ENCODE measurements at regions not wholly inside any gene's neighbourhood (a gene's known extent, or its start where the extent isn't known, plus 50 kb on each side); places are given as distances from the start of the nearest gene placed in this dataset.

GRCh38 chr1:222416001-222416791 is 131.7 kb downstream of the HHIPL2 start:
- Histone ChIP-seq H3K9ac (ENCODE audit: low read length) (no peak overlapping the region), H3K4me3 (replicated peaks in 1 of 2; ENCODE audit: low read depth in 1 of 2, low read length in 2 of 2) (no peak overlapping the region), H3K27me3 (ENCODE audit: insufficient read depth, low read length) (peaks cover 7% of the 10 kb centered on the region; the same call in 1 of the 2 replicates), H4K20me1 (ENCODE audit: insufficient read depth) (no peaks in the 10 kb centered on the region), H3K4me1 (ENCODE audit: control insufficient read depth in 1 of 2, insufficient read depth in 2 of 2, low read length in 2 of 2) (no peaks in the 10 kb centered on the region), H3K79me2 (ENCODE audit: insufficient read depth, low read length) (no peaks in the 10 kb centered on the region), H3K9me2 (ENCODE audit: insufficient read depth) (no peaks in the 10 kb centered on the region), H3K36me3 (ENCODE audit: control insufficient read depth in 1 of 2, insufficient read depth in 2 of 2, low read length in 2 of 2) (no peaks in the 10 kb centered on the region), H3K27ac (ENCODE audit: low read depth, low read length) (no peak overlapping the region), H3K9me3 (ENCODE audit: control insufficient read depth in 1 of 2, insufficient read depth in 1 of 2, low read depth in 1 of 2, low read length in 2 of 2) (no peaks in the 10 kb centered on the region), H2AFZ (ENCODE audit: low read depth, low read length, poor library complexity, severe bottlenecking) (no peak overlapping the region), H3K4me2 (ENCODE audit: low read length) (no peak overlapping the region)
- BruUV-seq (replicated peaks), result no TSS peak
- CTCF ChIA-PET, result no interaction called here
- intact Hi-C loops (cut with micrococcal nuclease), result no loop called here
- no peak for ATAC-seq
- TF ChIP-seq CBX3 (IDR thresholded peaks at IDR 0.05; ENCODE audit: low read depth), result no peak
- no peak for TF ChIP-seq ATF3 (IDR thresholded peaks at IDR 0.05)
- RAD21 ChIA-PET (ENCODE audit: low non-redundant PET in 1 of 2, low total read pairs in 2 of 2, uncharacterized antibody in 2 of 2, unreplicated experiment in 2 of 2), result no interaction called here
- DNase-seq (ENCODE audit: low read depth, low spot score), result no peak
- POLR2A ChIA-PET, result no interaction called here

GRCh38 chr1:222415441-222415840 is 132.5 kb downstream of the HHIPL2 start:
- Histone ChIP-seq H4K20me1 (ENCODE audit: insufficient read depth) (no peaks in the 10 kb centered on the region), H3K27me3 (ENCODE audit: insufficient read depth, low read length) (peaks cover 7% of the 10 kb centered on the region; the same call in 1 of the 2 replicates), H3K36me3 (ENCODE audit: control insufficient read depth in 1 of 2, insufficient read depth in 2 of 2, low read length in 2 of 2) (no peaks in the 10 kb centered on the region), H3K4me2 (ENCODE audit: low read length) (no peak overlapping the region), H3K27ac (ENCODE audit: low read depth, low read length) (no peak overlapping the region), H3K79me2 (ENCODE audit: insufficient read depth, low read length) (no peaks in the 10 kb centered on the region), H3K9ac (ENCODE audit: low read length) (no peak overlapping the region), H3K4me3 (replicated peaks in 1 of 2; ENCODE audit: low read depth in 1 of 2, low read length in 2 of 2) (no peak overlapping the region), H2AFZ (ENCODE audit: low read depth, low read length, poor library complexity, severe bottlenecking) (no peak overlapping the region), H3K9me2 (ENCODE audit: insufficient read depth) (no peaks in the 10 kb centered on the region), H3K4me1 (ENCODE audit: control insufficient read depth in 1 of 2, insufficient read depth in 2 of 2, low read length in 2 of 2) (no peaks in the 10 kb centered on the region), H3K9me3 (ENCODE audit: control insufficient read depth in 1 of 2, insufficient read depth in 1 of 2, low read depth in 1 of 2, low read length in 2 of 2) (no peaks in the 10 kb centered on the region)
- ChIA-PET RAD21 (ENCODE audit: low non-redundant PET in 1 of 2, low total read pairs in 2 of 2, uncharacterized antibody in 2 of 2, unreplicated experiment in 2 of 2) (no interaction called here), POLR2A (no interaction called here), CTCF (no interaction called here)
- BruUV-seq (replicated peaks), result no TSS peak
- DNase-seq (ENCODE audit: low read depth, low spot score), result no peak
- intact Hi-C loops (cut with micrococcal nuclease), result no loop called here
- TF ChIP-seq SP1 (IDR thresholded peaks at IDR 0.05; ENCODE audit: low read depth) (no peak), SIN3A (IDR thresholded peaks at IDR 0.05; ENCODE audit: low read depth) (no peak), CEBPB (IDR thresholded peaks at IDR 0.05; ENCODE audit: low read depth) (no peak), CBX3 (IDR thresholded peaks at IDR 0.05; ENCODE audit: low read depth) (no peak), ZNF274 (IDR thresholded peaks at IDR 0.05; ENCODE audit: low read depth, low read length) (no peak), ATF3 (IDR thresholded peaks at IDR 0.05) (no peak), RAD21 (IDR thresholded peaks at IDR 0.05; ENCODE audit: low read depth) (no peak), EGR1 (IDR thresholded peaks at IDR 0.05; ENCODE audit: low read depth) (no peak), POLR2AphosphoS5 (IDR thresholded peaks at IDR 0.05; ENCODE audit: low read depth, low read length) (no peak), JUND (IDR thresholded peaks at IDR 0.05) (no peak), POLR2A (IDR thresholded peaks at IDR 0.05; ENCODE audit: borderline replicate concordance, extremely low read depth, insufficient read depth, insufficient read length) (no peak), SRF (IDR thresholded peaks at IDR 0.05; ENCODE audit: low read depth) (no peak), ELF1 (IDR thresholded peaks at IDR 0.05; ENCODE audit: borderline replicate concordance, low read depth) (no peak), EZH2 (IDR thresholded peaks at IDR 0.05) (no peak)
- no peak for ATAC-seq

All from HCT116 (cell line).